ENCODE measurements at regions not wholly inside any gene's neighbourhood (a gene's known extent, or its start where the extent isn't known, plus 50 kb on each side); places are given as distances from the start of the nearest gene placed in this dataset.

DNA sequence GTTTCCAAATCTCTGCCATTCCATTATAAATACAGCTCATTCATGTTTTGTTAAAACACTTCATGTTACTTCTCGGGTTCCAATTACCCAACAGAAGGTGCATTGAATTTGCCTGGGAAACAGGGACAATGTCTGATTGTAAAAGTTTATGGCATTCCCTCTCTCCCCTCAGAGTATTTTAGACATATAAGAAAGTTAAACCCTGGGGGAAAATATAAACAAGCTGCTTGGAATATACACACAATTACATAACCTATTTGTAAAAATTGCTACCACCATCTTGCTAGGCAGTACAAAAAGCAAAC lies 60.0 kb downstream of the BTG1 start:
- TF ChIP-seq, protein P1, sequence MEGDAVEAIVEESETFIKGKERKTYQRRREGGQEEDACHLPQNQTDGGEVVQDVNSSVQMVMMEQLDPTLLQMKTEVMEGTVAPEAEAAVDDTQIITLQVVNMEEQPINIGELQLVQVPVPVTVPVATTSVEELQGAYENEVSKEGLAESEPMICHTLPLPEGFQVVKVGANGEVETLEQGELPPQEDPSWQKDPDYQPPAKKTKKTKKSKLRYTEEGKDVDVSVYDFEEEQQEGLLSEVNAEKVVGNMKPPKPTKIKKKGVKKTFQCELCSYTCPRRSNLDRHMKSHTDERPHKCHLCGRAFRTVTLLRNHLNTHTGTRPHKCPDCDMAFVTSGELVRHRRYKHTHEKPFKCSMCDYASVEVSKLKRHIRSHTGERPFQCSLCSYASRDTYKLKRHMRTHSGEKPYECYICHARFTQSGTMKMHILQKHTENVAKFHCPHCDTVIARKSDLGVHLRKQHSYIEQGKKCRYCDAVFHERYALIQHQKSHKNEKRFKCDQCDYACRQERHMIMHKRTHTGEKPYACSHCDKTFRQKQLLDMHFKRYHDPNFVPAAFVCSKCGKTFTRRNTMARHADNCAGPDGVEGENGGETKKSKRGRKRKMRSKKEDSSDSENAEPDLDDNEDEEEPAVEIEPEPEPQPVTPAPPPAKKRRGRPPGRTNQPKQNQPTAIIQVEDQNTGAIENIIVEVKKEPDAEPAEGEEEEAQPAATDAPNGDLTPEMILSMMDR (IDR thresholded peaks at IDR 0.05; ENCODE audit: low read depth, low read length), result no peak
- TF ChIP-seq POLR2A (IDR thresholded peaks at IDR 0.05; ENCODE audit: extremely low read depth, insufficient read length) (no peak), MYC (IDR thresholded peaks at IDR 0.05; ENCODE audit: low read depth, low read length) (no peak)
